Ascending aorta (tissue), 2 donors: ENCODE measurements at regions not wholly inside any gene's neighbourhood (a gene's known extent, or its start where the extent isn't known, plus 50 kb on each side); places are given as distances from the start of the nearest gene placed in this dataset.
"Not testable (repeated sequence)": the region's sequence is repeated elsewhere in the genome, so short reads cannot be mapped to it uniquely, and the experiment has no call there.

Experiments used
- DNase-seq, 2 donors: peaks; one replicate each; pipeline ENCODE4 v3.0.0-alpha.2; 2019; ENCODE audit warnings: low spot score in 2 of 2
- H3K27ac ChIP-seq, 2 donors: fragments of 200-600 bp; sonication (generic); one replicate each; pipeline ENCODE4 v1.5.1; 2016 to 2017; ENCODE audit warnings: mild to moderate bottlenecking in 1 of 2
- H3K27me3 ChIP-seq: fragments of 200-600 bp; sonication (generic); one replicate; pipeline ENCODE4 v1.5.1; 2017
- H3K36me3 ChIP-seq, 2 donors: fragments of 200-600 bp; sonication (generic); one replicate each; pipeline ENCODE4 v1.5.1; 2016
- H3K4me1 ChIP-seq, 2 donors: fragments of 200-600 bp; sonication (generic); one replicate each; pipeline ENCODE4 v1.5.1; 2016 to 2017; ENCODE audit warnings: mild to moderate bottlenecking in 1 of 2
- H3K4me3 ChIP-seq, 2 donors: fragments of 200-600 bp; sonication (generic); one replicate each; pipeline ENCODE4 v1.5.1; 2016 to 2017; ENCODE audit warnings: mild to moderate bottlenecking in 1 of 2
- H3K9me3 ChIP-seq, 2 donors: fragments of 200-600 bp; sonication (generic); one replicate each; pipeline ENCODE4 v1.5.1; 2016
- intact Hi-C: fragments of 100-400 bp; cut with DNase I; formaldehyde crosslinking; loops from one replicate; pipeline ENCODE4 v1.15.1; 2023
- TF ChIP-seq, protein P1 (sequence below), 3 experiments: fragments of 200-600 bp in 2 of 3; fragments of 450-650 bp in 1 of 3; sonication (generic) in 2 of 3; IDR thresholded peaks; one replicate each; pipeline ENCODE4 v1.5.1; 2016 to 2019; ENCODE audit warnings: antibody characterized with exemption in 3 of 3, mild to moderate bottlenecking in 1 of 3, moderate library complexity in 1 of 3

GRCh38 chr7:81248420-81248819 is 329.6 kb upstream of the SEMA3C start:
- TF ChIP-seq, protein P1, sequence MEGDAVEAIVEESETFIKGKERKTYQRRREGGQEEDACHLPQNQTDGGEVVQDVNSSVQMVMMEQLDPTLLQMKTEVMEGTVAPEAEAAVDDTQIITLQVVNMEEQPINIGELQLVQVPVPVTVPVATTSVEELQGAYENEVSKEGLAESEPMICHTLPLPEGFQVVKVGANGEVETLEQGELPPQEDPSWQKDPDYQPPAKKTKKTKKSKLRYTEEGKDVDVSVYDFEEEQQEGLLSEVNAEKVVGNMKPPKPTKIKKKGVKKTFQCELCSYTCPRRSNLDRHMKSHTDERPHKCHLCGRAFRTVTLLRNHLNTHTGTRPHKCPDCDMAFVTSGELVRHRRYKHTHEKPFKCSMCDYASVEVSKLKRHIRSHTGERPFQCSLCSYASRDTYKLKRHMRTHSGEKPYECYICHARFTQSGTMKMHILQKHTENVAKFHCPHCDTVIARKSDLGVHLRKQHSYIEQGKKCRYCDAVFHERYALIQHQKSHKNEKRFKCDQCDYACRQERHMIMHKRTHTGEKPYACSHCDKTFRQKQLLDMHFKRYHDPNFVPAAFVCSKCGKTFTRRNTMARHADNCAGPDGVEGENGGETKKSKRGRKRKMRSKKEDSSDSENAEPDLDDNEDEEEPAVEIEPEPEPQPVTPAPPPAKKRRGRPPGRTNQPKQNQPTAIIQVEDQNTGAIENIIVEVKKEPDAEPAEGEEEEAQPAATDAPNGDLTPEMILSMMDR (IDR thresholded peaks at IDR 0.05), result no peak
- H3K27me3 ChIP-seq, result no peaks in the 10 kb centered on the region
- H3K4me1 ChIP-seq, result no peaks in the 10 kb centered on the region
- no peak overlapping the region for H3K27ac ChIP-seq
- no peak for DNase-seq
- intact Hi-C loops, result no loop called here
- H3K36me3 ChIP-seq, result no peaks in the 10 kb centered on the region
- H3K9me3 ChIP-seq, result no peaks in the 10 kb centered on the region
- no peak overlapping the region for H3K4me3 ChIP-seq

DNA sequence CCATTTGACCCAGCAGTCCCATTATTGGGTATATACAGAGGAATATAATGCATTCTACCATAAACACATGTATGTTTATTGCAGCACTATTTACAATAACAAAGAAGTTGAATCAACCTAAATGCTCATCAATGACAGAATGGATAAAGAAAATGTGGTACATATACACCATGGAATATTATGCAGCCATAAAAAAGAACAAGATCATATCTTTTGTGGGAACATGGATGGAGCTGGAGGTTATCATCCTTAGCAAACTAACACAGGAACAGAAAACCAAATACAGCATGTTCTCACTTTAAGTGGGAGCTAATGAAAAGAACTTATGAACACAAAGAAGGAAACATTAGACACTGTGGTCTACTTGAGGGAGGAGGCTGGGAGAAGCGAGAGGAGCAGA is 328.5 kb upstream of the SEMA3C start:
- H3K4me3 ChIP-seq, DNase-seq, H3K27me3 ChIP-seq, H3K27ac ChIP-seq, H3K36me3 ChIP-seq, intact Hi-C loops, H3K4me1 ChIP-seq, H3K9me3 ChIP-seq: not testable (repeated sequence)

DNA sequence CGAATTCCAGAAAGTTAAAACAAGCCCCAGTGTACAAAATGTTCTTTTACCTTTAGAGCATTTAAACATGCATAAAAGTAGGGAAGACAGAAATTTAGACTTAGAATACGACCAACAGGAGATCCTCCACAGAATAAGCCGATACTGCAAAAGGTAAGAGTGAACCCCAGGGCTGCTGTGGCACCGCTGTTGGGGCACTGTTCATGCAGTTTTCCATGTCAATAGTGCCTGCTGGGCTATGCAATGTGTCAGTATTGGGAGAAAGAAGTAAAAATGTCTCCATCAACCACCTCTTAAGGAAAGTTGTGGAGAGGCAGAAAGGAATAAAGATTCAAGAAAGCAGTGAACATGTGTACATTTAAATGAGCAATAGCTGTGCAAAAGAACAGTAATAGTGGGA is 326.5 kb upstream of the SEMA3C start:
- TF ChIP-seq, protein P1 (IDR thresholded peaks at IDR 0.05), result no peak
- no peaks in the 10 kb centered on the region for H3K36me3 ChIP-seq
- no peak overlapping the region for H3K4me3 ChIP-seq
- H3K27me3 ChIP-seq, result no peaks in the 10 kb centered on the region
- no peaks in the 10 kb centered on the region for H3K9me3 ChIP-seq
- H3K4me1 ChIP-seq, result no peaks in the 10 kb centered on the region
- intact Hi-C loops, result no loop called here
- no peak for DNase-seq
- H3K27ac ChIP-seq, result no peak overlapping the region

- no peak overlapping the region for H3K4me3 ChIP-seq
- TF ChIP-seq, protein P1 (IDR thresholded peaks at IDR 0.05), result no peak
- H3K4me1 ChIP-seq, result no peaks in the 10 kb centered on the region
- intact Hi-C loops, result no loop called here
- DNase-seq, result no peak
- no peaks in the 10 kb centered on the region for H3K36me3 ChIP-seq
- H3K27ac ChIP-seq, result no peak overlapping the region
- no peaks in the 10 kb centered on the region for H3K27me3 ChIP-seq
- H3K9me3 ChIP-seq, result no peaks in the 10 kb centered on the region
Measured at GRCh38 chr7:81244224-81244623, 325.4 kb upstream of the SEMA3C start.

DNA sequence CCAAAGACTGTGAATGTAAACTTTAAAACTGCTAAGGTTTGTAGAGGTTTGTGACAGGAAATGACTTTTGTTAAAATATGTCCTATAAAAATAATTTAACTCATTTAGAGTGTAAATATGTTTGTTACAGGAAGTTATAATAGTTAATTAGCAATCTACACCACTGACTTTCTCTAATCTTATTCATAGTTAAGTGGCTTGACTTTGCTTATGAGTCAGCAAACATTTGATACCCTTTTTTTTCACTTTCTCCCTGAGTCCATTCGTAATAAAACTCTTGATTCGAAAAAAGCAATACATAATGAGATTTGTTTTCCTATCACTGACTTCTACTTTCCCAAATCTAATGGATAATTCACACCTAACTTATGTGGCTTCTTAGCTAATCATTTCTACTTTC is 317.7 kb upstream of the SEMA3C start:
- TF ChIP-seq, protein P1 (IDR thresholded peaks at IDR 0.05), result no peak
- intact Hi-C loops, result no loop called here
- no peak overlapping the region for H3K4me3 ChIP-seq
- H3K27ac ChIP-seq, result no peak overlapping the region
- H3K4me1 ChIP-seq, result no peaks in the 10 kb centered on the region
- H3K36me3 ChIP-seq, result no peaks in the 10 kb centered on the region
- no peak for DNase-seq
- H3K27me3 ChIP-seq, result no peaks in the 10 kb centered on the region
- H3K9me3 ChIP-seq, result no peaks in the 10 kb centered on the region

DNA sequence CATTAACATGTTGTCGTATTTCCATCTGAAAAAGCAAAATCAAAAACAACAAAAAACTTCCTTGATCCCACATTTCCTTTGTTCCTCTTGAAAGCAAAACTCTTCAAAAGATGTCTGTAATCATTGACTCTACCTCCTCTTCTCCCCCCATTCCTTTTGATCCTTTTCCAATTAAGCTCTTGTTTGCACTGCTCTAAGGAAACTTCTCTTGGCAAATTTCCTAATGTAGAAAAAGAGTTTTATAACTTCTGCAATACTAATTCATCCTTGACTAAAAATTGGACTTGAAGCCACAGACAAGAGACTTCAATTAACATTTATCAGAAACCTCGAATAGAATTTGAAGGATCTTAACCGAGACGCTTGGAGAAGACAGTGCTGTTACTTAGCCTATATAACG is 317.1 kb upstream of the SEMA3C start:
- Histone ChIP-seq H3K27ac (no peak overlapping the region), H3K27me3 (no peaks in the 10 kb centered on the region), H3K4me3 (no peak overlapping the region), H3K9me3 (no peaks in the 10 kb centered on the region), H3K4me1 (no peaks in the 10 kb centered on the region), H3K36me3 (no peaks in the 10 kb centered on the region)
- intact Hi-C loops, result no loop called here
- no peak for DNase-seq
- TF ChIP-seq, protein P1 (IDR thresholded peaks at IDR 0.05), result no peak
